HG03175 (cell line): ENCODE measurements at regions not wholly inside any gene's neighbourhood (a gene's known extent, or its start where the extent isn't known, plus 50 kb on each side); places are given as distances from the start of the nearest gene placed in this dataset.

Source experiments
- ATAC-seq: cut with Tn5 transposase; IDR thresholded peaks from one replicate; pipeline ENCODE4 v1.9.1; 2021; ENCODE audit warnings: mild to moderate bottlenecking, moderate library complexity; ENCODE audit not compliant: unreplicated experiment

DNA sequence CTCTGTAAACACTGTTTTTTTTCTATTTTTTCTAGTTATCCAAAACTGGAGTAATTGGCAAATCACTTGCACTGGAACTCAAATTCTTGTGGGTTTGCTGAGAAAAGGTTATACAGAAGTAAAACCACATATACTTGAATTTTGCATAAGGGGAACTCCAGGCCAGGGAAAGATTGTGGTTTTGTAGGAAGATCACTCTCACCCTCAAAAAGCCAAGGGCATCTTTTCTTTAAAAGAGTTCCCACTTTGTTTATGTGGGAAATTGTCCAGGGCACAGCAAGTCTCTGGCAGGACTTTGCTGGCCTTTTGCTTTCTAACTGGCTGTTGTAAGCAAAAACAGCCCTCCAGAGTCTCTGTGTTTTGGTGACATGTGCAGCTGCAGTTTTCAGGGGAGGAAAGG is 340.3 kb upstream of the RBMS3 start:
- ATAC-seq = peak; percentile 80

DNA sequence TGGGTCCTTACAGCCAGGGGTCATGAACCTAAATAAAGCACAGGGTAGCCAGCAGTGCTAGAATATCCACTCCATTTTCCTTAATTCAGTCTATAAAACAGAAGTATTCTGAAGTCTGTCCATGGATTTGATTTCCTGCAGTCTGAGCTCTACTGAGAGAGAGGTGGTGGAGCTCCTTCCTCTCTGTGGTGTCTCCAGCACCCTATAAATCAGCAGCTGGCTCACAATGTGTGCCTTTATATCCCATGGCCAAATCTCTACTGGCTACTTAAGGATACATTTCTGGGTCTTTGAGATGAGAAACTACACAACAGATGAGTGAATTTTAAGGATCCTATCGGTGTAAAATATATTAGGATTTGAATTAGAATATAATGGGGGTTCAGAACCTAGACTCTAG is 339.9 kb upstream of the RBMS3 start:
- ATAC-seq = no peak

DNA sequence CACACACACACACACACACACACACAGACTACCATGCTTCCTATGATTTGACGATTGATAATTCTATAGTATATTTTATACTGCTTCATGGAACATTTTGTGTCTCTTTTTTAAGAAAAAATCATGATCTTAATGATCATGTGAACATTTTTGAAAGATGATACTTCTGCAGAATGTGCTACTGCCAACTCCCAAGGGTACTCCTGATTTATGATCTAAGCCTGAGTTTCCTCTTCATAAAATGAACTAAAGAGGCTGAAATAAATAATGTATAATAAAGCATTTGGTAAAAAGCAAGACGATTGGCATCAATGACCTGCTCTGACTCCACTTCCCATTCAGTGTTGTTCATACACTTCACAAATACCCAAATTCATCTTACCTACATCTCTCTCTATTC is 333.8 kb upstream of the RBMS3 start:
- no peak for ATAC-seq

DNA sequence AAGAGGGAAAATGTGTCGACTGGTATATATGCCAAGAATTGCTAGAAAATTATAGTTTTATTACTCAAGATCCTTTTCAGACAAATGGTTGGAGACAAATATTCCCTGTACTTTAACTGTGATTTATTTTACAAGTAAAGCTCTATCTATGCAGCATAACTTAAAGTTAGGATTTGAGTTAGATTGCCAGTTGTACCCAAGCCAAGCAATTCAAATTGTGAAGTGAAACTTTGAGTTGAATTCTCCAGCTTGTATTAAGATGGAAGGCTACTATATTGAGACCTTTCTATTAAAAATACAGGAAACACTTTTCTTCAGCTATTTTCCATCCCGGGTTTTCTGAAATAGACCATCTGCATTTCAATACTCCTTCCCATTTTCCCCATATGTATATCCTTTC is 333.1 kb upstream of the RBMS3 start:
- ATAC-seq = no peak

GRCh38 chr3:28948685-28949084 is 332.2 kb upstream of the RBMS3 start:
- ATAC-seq = no peak

DNA sequence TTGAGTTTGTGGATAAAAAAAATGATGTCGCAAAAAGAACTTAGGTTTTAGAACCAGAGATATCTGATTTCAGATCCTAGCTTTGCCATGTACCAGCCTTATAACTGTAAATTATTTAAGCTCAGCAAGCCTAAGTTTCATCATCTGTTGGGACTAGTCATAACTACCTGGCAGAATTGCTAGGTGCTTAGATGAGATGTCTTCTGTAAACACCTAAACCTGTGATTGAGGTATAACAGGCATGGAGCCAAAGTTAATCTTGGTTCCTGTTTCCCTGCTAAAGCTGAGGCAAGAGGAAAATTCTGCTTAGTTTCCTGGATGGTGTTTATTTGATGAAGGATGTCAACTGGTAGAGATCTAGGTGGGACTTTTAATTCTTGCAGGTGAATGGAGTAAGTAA is 331.3 kb upstream of the RBMS3 start:
- no peak for ATAC-seq

DNA sequence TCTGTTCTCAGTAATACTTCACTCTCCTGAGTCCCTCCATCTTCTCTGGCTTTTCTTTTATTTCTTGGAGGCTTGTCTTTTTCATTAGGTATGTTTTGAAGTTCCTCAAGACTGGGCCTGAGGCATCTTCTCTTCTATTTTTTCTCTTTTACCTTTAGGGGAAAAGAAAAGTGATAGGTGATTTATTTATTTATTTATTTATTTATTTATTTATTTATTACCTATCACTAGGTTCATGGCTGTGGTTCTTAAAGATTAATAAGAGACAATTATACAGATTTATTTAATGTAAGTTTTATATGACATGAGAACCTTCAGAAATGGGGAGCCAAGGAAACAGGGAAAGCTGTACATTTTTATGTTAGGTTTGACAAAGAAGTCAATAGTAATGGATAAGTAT is 330.3 kb upstream of the RBMS3 start:
- no peak for ATAC-seq

DNA sequence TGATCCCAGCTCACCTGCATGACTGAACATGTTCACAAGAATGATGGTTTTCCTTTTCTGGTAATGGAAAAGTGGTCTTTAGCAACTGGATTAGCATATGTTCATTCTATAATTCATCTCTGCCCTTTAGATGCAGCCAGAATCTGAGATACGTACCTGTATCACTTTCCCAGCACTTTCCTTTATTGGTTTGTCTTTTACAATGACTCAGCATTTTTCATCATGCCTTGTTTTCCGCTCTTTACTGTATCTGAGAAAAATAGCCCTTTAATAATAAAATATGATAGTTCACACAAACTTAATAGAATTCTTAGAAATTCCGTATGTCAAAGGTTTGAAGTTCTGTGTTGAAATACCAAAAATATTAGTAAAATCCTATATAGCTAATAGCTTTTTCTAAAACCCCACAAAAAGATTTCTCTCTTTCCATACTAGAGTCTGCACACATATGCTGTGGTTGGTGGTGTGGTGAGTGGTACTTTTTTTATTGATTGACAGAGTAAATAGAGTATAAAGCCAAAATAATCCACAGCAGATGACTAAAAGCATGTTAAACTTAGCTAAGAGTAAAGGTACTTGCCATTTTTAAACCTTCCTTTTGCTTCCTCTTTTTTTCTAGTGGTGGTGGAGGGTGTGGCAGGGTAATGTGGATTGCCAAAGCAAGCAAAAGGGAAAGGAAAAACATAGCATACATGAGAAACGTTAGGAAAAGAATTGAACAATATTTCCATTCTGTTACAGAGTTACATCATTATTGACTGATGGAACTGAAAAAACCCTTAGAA is 328.9 kb upstream of the RBMS3 start:
- ATAC-seq = no peak

DNA sequence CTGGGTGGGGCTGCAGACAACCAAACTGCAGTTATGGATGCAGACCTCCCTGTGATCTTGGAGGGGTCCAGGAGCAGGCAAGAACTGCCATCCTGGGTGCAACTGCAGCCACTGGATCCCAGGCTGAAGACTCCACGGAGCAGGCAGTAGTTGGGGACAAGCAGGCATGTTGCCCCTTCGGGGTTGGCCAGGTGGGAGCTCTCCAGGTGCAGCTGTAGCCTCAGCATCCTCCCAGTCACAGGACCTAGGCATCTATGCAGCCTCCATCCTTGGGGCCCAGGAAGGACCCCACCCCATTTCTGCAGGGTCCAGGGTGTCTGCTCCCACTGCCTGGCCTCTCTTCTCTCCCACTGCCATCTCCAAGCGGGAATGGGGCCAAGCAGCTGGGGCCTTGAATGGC is 322.2 kb upstream of the RBMS3 start:
- ATAC-seq = no peak

GRCh38 chr3:28971156-28971555 is 309.7 kb upstream of the RBMS3 start:
- no peak for ATAC-seq

DNA sequence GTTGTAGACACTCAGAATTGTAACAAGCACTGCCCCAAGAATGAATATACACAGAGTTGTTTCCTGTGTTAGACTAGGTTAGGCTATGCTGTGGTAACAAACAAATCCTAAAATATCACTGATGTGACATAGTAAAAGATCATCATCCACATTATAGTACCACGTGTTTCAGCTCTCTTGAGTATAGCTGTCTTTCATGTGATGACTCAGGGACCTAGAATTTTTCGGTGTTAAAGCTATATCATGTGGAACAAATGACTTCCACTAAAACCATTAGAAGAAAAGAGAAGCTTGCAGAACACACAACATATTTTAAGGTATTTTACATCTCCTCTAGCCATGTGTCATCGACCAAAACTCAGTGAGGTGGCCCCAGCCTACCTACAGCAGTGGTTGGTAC is 307.9 kb upstream of the RBMS3 start:
- peak; percentile 72 for ATAC-seq

DNA sequence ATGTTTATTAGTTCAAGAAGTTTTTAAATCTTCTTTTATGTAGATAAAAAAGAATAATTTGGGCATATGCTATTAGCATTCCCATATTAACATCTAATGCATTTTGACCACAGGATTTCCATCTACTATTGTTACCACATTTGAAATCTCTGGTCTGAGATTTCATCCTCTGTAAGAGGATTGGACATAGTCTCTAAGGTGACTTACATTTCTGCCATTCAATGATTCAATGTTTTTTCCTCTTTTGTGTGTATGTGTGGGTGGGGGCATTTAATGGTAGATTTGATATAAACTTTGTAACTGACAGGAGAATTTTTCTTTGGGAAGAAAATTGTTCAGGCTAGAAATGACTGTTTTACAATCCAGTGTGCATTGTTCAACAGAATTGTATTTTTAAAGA is 307.3 kb upstream of the RBMS3 start:
- ATAC-seq = no peak

- no peak for ATAC-seq
These were observed 302.8 kb upstream of the RBMS3 start for GRCh38 chr3:28978092-28978491.

- no peak for ATAC-seq
These were observed 300.7 kb upstream of the RBMS3 start for GRCh38 chr3:28980131-28980530.

- no peak for ATAC-seq
These were observed 300.2 kb upstream of the RBMS3 start for GRCh38 chr3:28980631-28981030.

- ATAC-seq = peak; percentile 88
These were observed 298.0 kb upstream of the RBMS3 start for GRCh38 chr3:28982906-28983305.

DNA sequence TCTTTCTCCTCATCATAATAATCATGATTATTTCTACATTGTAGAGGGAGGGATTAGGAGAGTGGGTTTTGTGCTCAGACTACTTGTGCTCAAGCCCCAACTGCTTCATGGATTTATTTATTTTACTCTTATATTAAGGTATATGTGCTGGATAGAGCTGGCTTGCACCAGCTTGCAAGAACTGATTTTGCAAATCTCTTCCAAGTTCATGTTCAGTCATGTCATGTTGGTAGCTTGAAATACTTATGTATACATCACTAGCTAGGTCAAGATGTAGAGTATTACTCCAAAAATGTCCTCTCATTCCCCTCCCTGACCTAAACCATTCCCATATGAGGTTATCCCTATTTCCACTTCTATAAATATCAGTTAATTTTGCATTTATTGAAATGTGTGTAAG is 293.9 kb upstream of the RBMS3 start:
- no peak for ATAC-seq

DNA sequence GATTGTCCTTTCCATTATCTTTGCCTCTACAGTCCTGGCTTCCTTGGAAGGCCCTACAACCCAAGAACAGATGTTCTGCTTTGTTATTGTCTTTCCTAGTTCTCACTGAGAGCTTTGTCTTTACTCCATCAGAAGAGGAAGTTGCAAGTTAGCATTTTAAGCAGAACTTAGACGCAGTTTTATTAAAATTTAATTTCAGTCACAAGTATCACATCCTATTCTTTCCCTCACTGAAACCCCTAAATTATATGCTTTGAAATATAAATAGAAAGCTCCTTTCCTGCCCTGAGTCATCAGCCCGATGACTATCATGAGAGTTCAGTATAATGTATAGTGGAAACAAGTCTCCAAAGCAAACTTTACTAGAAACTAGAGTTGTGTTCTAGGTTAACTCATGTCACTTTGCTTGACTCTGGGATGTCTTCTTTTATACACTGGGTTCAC is 291.2 kb upstream of the RBMS3 start:
- peak; percentile 91 for ATAC-seq

- ATAC-seq = no peak
These were observed 286.5 kb upstream of the RBMS3 start for GRCh38 chr3:28994161-28994905.

- peak; percentile 99 for ATAC-seq
These were observed 275.8 kb upstream of the RBMS3 start for GRCh38 chr3:29004885-29005599.

GRCh38 chr3:29005862-29006261 is 275.0 kb upstream of the RBMS3 start:
- ATAC-seq = no peak

- no peak for ATAC-seq
These were observed 269.4 kb upstream of the RBMS3 start for GRCh38 chr3:29011441-29011840.
